GM12872 (cell line): ENCODE measurements at regions not wholly inside any gene's neighbourhood (a gene's known extent, or its start where the extent isn't known, plus 50 kb on each side); places are given as distances from the start of the nearest gene placed in this dataset.

Source experiments
- TF ChIP-seq, protein P1 (sequence below): IDR thresholded peaks from 3 replicates; pipeline ENCODE4 v1.5.1; 2011; ENCODE audit warnings: low read depth, mild to moderate bottlenecking, low read length, moderate library complexity; ENCODE audit not compliant: insufficient read depth

DNA sequence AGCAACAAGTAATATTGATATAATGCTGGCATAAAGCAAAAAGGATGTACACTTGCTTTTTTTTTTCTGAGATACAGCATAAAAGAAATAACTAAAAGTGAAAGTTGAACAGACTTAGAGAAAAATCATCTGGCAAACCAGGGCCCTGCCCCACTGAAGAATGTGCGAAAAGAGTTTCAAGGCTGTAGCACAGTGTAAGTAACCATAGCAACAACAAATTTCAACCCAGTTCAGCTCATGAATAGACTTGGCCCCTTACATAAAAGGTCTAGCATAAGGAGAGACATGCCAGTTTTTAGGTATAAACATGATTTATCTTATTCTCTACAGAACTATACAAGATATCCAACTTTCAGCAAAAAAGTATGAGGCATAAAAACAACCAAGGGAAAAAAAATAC, 113.7 kb upstream of the GYPC start:
- TF ChIP-seq, protein P1, sequence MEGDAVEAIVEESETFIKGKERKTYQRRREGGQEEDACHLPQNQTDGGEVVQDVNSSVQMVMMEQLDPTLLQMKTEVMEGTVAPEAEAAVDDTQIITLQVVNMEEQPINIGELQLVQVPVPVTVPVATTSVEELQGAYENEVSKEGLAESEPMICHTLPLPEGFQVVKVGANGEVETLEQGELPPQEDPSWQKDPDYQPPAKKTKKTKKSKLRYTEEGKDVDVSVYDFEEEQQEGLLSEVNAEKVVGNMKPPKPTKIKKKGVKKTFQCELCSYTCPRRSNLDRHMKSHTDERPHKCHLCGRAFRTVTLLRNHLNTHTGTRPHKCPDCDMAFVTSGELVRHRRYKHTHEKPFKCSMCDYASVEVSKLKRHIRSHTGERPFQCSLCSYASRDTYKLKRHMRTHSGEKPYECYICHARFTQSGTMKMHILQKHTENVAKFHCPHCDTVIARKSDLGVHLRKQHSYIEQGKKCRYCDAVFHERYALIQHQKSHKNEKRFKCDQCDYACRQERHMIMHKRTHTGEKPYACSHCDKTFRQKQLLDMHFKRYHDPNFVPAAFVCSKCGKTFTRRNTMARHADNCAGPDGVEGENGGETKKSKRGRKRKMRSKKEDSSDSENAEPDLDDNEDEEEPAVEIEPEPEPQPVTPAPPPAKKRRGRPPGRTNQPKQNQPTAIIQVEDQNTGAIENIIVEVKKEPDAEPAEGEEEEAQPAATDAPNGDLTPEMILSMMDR: no peak

DNA sequence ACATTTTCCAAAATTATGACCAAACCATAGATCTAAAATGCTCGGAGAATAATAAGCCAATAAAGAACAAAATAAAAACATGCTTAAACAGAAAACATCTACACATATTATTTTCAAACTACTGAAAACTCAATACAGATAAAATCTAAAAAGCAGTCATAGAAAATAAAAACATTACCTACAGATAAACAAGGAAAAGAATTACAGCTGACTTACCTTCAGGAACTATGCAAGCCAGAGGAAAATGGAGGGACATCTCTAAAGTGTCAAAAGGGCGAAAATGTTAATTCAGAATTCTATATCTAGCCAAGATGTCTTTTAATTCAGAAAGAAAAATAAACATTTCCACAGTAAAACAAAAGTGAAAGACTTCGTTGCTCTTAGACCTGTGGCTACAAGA, 112.9 kb upstream of the GYPC start:
- TF ChIP-seq, protein P1: no peak

DNA sequence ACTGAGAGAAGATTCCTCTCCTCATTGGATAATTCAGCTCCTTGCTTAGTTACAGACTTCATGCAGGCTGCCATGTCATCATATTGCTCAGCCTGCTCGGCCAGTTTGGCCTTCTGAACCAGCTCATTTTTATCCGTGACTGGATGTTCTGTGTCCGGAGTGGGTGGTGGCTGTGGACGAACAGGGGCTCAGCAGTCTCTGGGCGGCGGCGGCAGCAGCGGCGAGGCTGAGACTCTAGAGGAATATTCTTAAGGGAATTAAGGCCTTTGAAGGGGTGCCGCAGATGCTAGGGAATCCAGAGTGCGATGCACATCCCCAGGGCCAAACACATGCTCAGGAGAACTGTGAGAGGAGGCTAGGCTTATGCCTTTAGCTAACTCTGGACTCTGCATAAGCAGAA, 97.9 kb upstream of the GYPC start:
- TF ChIP-seq, protein P1: no peak

DNA sequence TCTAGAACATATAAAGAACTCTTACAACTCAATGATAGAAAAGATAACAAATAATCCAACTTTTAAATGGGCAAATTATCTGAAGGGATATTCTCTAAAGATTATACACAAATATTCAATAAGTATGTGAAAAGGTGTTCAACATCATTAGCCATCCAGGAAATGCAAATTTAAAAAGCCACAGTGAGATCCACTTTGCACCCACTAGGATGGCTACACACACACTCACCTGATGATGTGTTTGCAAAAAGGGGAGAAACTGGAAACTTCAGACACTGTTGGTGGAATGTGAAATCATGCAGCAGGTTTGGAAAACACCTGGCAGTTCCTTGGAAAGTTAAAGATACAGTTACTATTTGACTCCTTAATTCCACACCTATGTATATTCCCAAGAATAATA, 87.2 kb upstream of the GYPC start:
- TF ChIP-seq, protein P1: no peak

DNA sequence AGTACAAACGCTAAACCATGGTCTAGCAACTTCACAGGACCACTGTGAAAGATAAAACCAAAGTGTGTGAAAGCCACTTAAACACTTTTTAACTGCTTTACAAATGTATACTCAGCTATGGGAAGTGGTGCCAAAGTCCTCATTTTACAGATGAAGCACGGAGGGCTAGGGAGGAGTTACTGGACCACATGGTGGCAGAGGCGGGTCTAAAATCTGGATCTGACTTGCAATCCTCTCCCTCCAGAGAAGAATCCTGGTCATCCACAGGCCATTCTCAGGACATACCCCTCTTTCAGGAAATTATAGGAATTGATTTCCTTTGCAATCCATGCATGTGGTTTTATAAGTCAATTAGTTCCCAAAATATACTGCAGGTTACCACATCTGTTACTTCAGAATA, 84.6 kb upstream of the GYPC start:
- TF ChIP-seq, protein P1: no peak

DNA sequence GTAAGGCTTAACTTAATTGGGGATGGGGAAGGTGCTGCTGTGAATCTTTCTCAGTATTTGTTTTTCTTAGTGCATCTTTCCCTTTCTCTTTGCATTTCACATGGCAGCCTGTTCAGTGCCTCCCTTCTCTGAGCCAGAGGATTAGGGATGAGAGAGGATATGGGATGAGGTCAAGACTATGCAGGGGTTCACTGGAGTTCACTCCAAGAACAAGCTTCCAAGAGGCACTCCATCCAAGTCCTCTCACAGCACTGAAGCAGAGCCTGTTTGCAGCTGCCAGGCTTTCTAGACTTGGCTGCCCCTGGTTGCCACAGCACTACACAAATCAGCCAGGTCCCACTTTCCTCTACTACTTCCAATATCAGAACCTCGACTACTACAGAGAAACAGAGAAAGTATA, 80.3 kb upstream of the GYPC start:
- TF ChIP-seq, protein P1: no peak

DNA sequence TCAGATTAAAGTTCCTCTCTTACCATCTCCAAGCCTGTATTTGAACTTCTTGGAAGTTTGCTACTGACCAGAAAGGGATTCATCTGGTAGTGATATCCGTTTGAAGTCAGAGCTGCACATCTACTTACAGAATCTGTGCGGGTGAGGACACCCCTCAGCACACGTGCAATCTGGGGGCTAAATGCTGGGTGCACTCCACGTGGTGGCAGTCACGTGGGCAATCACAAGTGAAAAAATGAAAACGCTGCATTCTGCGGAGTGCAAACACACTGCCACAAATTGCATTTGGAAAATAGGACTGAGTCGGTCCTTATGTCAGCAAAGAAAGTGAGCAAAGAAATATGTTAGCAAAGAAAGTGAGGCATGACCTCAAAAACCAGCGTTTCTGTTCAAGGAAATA, 76.1 kb upstream of the GYPC start:
- TF ChIP-seq, protein P1: no peak

DNA sequence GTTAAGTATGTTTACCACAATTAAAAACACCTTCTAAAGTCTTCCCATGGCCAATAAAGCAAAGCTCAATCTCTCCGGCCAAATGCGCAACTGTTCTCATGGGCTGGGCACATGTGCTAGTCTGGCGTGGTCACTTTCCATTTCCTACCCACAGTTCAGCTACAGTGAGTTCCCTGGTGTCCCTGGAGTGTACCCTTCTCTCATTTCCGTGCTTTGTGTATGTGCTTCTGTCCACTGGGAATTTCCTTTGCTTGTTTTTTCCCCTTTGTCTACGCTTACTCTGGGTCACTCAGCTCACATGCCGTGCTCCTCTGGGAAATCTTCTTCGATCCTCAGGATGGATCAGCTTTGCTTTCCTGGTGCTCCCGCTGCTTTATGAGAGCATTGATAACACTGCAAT, 69.6 kb upstream of the GYPC start:
- TF ChIP-seq, protein P1: no peak
